ENCODE measurements at regions not wholly inside any gene's neighbourhood (a gene's known extent, or its start where the extent isn't known, plus 50 kb on each side); places are given as distances from the start of the nearest gene placed in this dataset.
"Not testable (repeated sequence)": the region's sequence is repeated elsewhere in the genome, so short reads cannot be mapped to it uniquely, and the experiment has no call there.

- no peak for DNase-seq (ENCODE audit: low read depth in 2 of 2)
Measured at GRCh38 chr21:16116798-16117197, 387.0 kb downstream of the USP25 start.

- no peak for DNase-seq (ENCODE audit: low read depth in 2 of 2)
Measured at GRCh38 chr21:16117331-16117730, 387.5 kb downstream of the USP25 start.

- DNase-seq (ENCODE audit: low read depth in 2 of 2): no peak
Measured at GRCh38 chr21:16117851-16118590, 388.2 kb downstream of the USP25 start.

- no peak for DNase-seq (ENCODE audit: low read depth in 2 of 2)
Measured at GRCh38 chr21:16124378-16125138, 394.8 kb downstream of the USP25 start.

GRCh38 chr21:16125274-16125673, 395.5 kb downstream of the USP25 start:
- DNase-seq (ENCODE audit: low read depth in 2 of 2): no peak

GRCh38 chr21:16132453-16132852, 402.7 kb downstream of the USP25 start:
- not testable (repeated sequence) for DNase-seq (ENCODE audit: low read depth in 2 of 2)

GRCh38 chr21:16133248-16133647, 403.5 kb downstream of the USP25 start:
- no peak for DNase-seq (ENCODE audit: low read depth in 2 of 2)

- no peak for DNase-seq (ENCODE audit: low read depth in 2 of 2)
Measured at GRCh38 chr21:16134134-16134533, 404.4 kb downstream of the USP25 start.

GRCh38 chr21:16137106-16137505, 407.3 kb downstream of the USP25 start:
- DNase-seq (ENCODE audit: low read depth in 2 of 2): no peak

- DNase-seq (ENCODE audit: low read depth in 2 of 2): no peak
Measured at GRCh38 chr21:16145052-16145451, 415.3 kb downstream of the USP25 start.

- no peak for DNase-seq (ENCODE audit: low read depth in 2 of 2)
Measured at GRCh38 chr21:16145479-16145878, 415.7 kb downstream of the USP25 start.

- no peak for DNase-seq (ENCODE audit: low read depth in 2 of 2)
Measured at GRCh38 chr21:16154321-16154720, 424.5 kb downstream of the USP25 start.

GRCh38 chr21:16154951-16155635, 425.3 kb downstream of the USP25 start:
- no peak for DNase-seq (ENCODE audit: low read depth in 2 of 2)

GRCh38 chr21:16156841-16157489, 427.2 kb downstream of the USP25 start:
- no peak for DNase-seq (ENCODE audit: low read depth in 2 of 2)

- no peak for DNase-seq (ENCODE audit: low read depth in 2 of 2)
Measured at GRCh38 chr21:16159213-16159970, 429.6 kb downstream of the USP25 start.

GRCh38 chr21:16159971-16160350, 430.2 kb downstream of the USP25 start:
- no peak for DNase-seq (ENCODE audit: low read depth in 2 of 2)

GRCh38 chr21:16162953-16163352, 433.2 kb downstream of the USP25 start:
- DNase-seq (ENCODE audit: low read depth in 2 of 2): no peak

- DNase-seq (ENCODE audit: low read depth in 2 of 2): no peak
Measured at GRCh38 chr21:16169102-16169511, 439.3 kb downstream of the USP25 start.

GRCh38 chr21:16169779-16170178, 440.0 kb downstream of the USP25 start:
- no peak for DNase-seq (ENCODE audit: low read depth in 2 of 2)

- DNase-seq (ENCODE audit: low read depth in 2 of 2): no peak
Measured at GRCh38 chr21:16176570-16176969, 446.8 kb downstream of the USP25 start.

GRCh38 chr21:16177532-16177931, 447.8 kb downstream of the USP25 start:
- DNase-seq (ENCODE audit: low read depth in 2 of 2): no peak

Data from stimulated activated CD8-positive, alpha-beta memory T cell treated with anti-CD3 and anti-CD28 coated beads, Interleukin-2, amount 100 ng/mL, for 1 hour (primary cell).